Activated CD4-positive, alpha-beta T cell treated with anti-CD3 and anti-CD28 coated beads, Interleukin-2, amount 10 ng/mL, durations not matched to agents 7 days and 5 days (primary cell): ENCODE measurements at regions not wholly inside any gene's neighbourhood (a gene's known extent, or its start where the extent isn't known, plus 50 kb on each side); places are given as distances from the start of the nearest gene placed in this dataset.
"Not testable (repeated sequence)": the region's sequence is repeated elsewhere in the genome, so short reads cannot be mapped to it uniquely, and the experiment has no call there.

Experiments used
- CTCF ChIA-PET: fragments of 350-600 bp; sonication (Branson Sonifier 250); formaldehyde crosslinking; loops from one replicate; lab custom pipeline; 2021; ENCODE audit warnings: antibody characterized with exemption; lab: Charles Lee
- POLR2A ChIA-PET: fragments of 350-600 bp; sonication (Branson Sonifier 250); formaldehyde crosslinking; loops from one replicate; lab custom pipeline; 2021; ENCODE audit warnings: antibody characterized with exemption; lab: Charles Lee
- DNase-seq: peaks from one replicate; pipeline ENCODE4 v3.0.0-alpha.2; 2020
- H3K27ac Mint-ChIP-seq: one replicate; pipeline ENCODE4 v1.8.0; 2021; ENCODE audit warnings: mild to moderate bottlenecking, moderate library complexity, mixed read lengths
- H3K27me3 Mint-ChIP-seq: one replicate; pipeline ENCODE4 v1.8.0; 2021; ENCODE audit warnings: mixed read lengths
- H3K36me3 Mint-ChIP-seq: one replicate; pipeline ENCODE4 v1.8.0; 2021; ENCODE audit warnings: low read depth, mixed read lengths
- H3K4me1 Mint-ChIP-seq: one replicate; pipeline ENCODE4 v1.8.0; 2021; ENCODE audit warnings: mixed read lengths
- H3K4me3 Mint-ChIP-seq: one replicate; pipeline ENCODE4 v1.8.0; 2021; ENCODE audit warnings: mild to moderate bottlenecking, moderate library complexity, mixed read lengths
- H3K9me3 Mint-ChIP-seq: one replicate; pipeline ENCODE4 v1.8.0; 2021; ENCODE audit warnings: mixed read lengths

- H3K4me1 Mint-ChIP-seq, POLR2A ChIA-PET, H3K36me3 Mint-ChIP-seq: not testable (repeated sequence)
Observed at GRCh38 chr12:59053266-59053899, 133.1 kb upstream of the LRIG3 start.

GRCh38 chr12:59046763-59047534 lies 126.6 kb upstream of the LRIG3 start:
- no peak overlapping the region for H3K4me3 Mint-ChIP-seq
- no peaks in the 10 kb centered on the region for H3K4me1 Mint-ChIP-seq
- ChIA-PET POLR2A (no interaction called here), CTCF (no interaction called here)
- H3K27ac Mint-ChIP-seq: no peak overlapping the region
- no peaks in the 10 kb centered on the region for H3K27me3 Mint-ChIP-seq
- no peaks in the 10 kb centered on the region for H3K9me3 Mint-ChIP-seq
- no peak for DNase-seq
- H3K36me3 Mint-ChIP-seq: no peaks in the 10 kb centered on the region

More at GRCh38 chr12:59053266-59053899, 133.1 kb upstream of the LRIG3 start:
- not testable (repeated sequence) for H3K27ac Mint-ChIP-seq, H3K4me3 Mint-ChIP-seq, H3K9me3 Mint-ChIP-seq, DNase-seq, H3K27me3 Mint-ChIP-seq
- CTCF ChIA-PET: interaction anchor here (0.6 kb wide), 1 partner anchor 8 kb away, joined by 3 read pairs; no protein-coding TSS in a partner anchor

- POLR2A ChIA-PET: no interaction called here
- Mint-ChIP-seq H3K9me3 (no peaks in the 10 kb centered on the region), H3K27me3 (no peaks in the 10 kb centered on the region), H3K4me3 (no peak overlapping the region), H3K36me3 (no peaks in the 10 kb centered on the region), H3K27ac (no peak overlapping the region), H3K4me1 (no peaks in the 10 kb centered on the region)
- CTCF ChIA-PET: no interaction called here
- DNase-seq: no peak
Observed at GRCh38 chr12:59044791-59045190, 124.5 kb upstream of the LRIG3 start.

- no peaks in the 10 kb centered on the region for H3K4me1 Mint-ChIP-seq
- no peaks in the 10 kb centered on the region for H3K9me3 Mint-ChIP-seq
- no peaks in the 10 kb centered on the region for H3K36me3 Mint-ChIP-seq
- H3K27ac Mint-ChIP-seq: no peak overlapping the region
- H3K27me3 Mint-ChIP-seq: no peaks in the 10 kb centered on the region
- H3K4me3 Mint-ChIP-seq: no peak overlapping the region
- ChIA-PET POLR2A (no interaction called here), CTCF (no interaction called here)
- DNase-seq: no peak
Observed at GRCh38 chr12:59041241-59042121, 121.2 kb upstream of the LRIG3 start.

GRCh38 chr12:59040656-59041055 lies 120.4 kb upstream of the LRIG3 start:
- POLR2A ChIA-PET: no interaction called here
- CTCF ChIA-PET: no interaction called here
- no peak for DNase-seq
- H3K9me3 Mint-ChIP-seq: no peaks in the 10 kb centered on the region
- no peak overlapping the region for H3K4me3 Mint-ChIP-seq
- no peaks in the 10 kb centered on the region for H3K36me3 Mint-ChIP-seq
- no peak overlapping the region for H3K27ac Mint-ChIP-seq
- H3K4me1 Mint-ChIP-seq: no peaks in the 10 kb centered on the region
- H3K27me3 Mint-ChIP-seq: no peaks in the 10 kb centered on the region

GRCh38 chr12:59040043-59040442 lies 119.7 kb upstream of the LRIG3 start:
- DNase-seq: no peak
- POLR2A ChIA-PET: no interaction called here

GRCh38 chr12:59039005-59039404 lies 118.7 kb upstream of the LRIG3 start:
- ChIA-PET CTCF (no interaction called here), POLR2A (no interaction called here)
- Mint-ChIP-seq H3K36me3 (no peaks in the 10 kb centered on the region), H3K4me1 (no peaks in the 10 kb centered on the region), H3K9me3 (no peaks in the 10 kb centered on the region), H3K4me3 (no peak overlapping the region), H3K27ac (no peak overlapping the region), H3K27me3 (no peaks in the 10 kb centered on the region)
- DNase-seq: no peak

More at GRCh38 chr12:59040043-59040442, 119.7 kb upstream of the LRIG3 start:
- no peak overlapping the region for H3K4me3 Mint-ChIP-seq
- no peaks in the 10 kb centered on the region for H3K9me3 Mint-ChIP-seq
- no peaks in the 10 kb centered on the region for H3K27me3 Mint-ChIP-seq
- CTCF ChIA-PET: no interaction called here
- no peak overlapping the region for H3K27ac Mint-ChIP-seq
- no peaks in the 10 kb centered on the region for H3K4me1 Mint-ChIP-seq
- no peaks in the 10 kb centered on the region for H3K36me3 Mint-ChIP-seq

GRCh38 chr12:59036973-59037762 lies 116.9 kb upstream of the LRIG3 start:
- H3K36me3 Mint-ChIP-seq: no peaks in the 10 kb centered on the region
- DNase-seq: no peak
- no peaks in the 10 kb centered on the region for H3K4me1 Mint-ChIP-seq
- H3K27me3 Mint-ChIP-seq: no peaks in the 10 kb centered on the region
- ChIA-PET CTCF (no interaction called here), POLR2A (no interaction called here)
- H3K27ac Mint-ChIP-seq: no peak overlapping the region
- H3K9me3 Mint-ChIP-seq: no peaks in the 10 kb centered on the region
- H3K4me3 Mint-ChIP-seq: no peak overlapping the region

GRCh38 chr12:59036347-59036746 lies 116.0 kb upstream of the LRIG3 start:
- POLR2A ChIA-PET: no interaction called here
- no peak overlapping the region for H3K4me3 Mint-ChIP-seq
- no peak overlapping the region for H3K27ac Mint-ChIP-seq
- no peak for DNase-seq
- H3K27me3 Mint-ChIP-seq: no peaks in the 10 kb centered on the region
- CTCF ChIA-PET: no interaction called here
- no peaks in the 10 kb centered on the region for H3K4me1 Mint-ChIP-seq
- no peaks in the 10 kb centered on the region for H3K9me3 Mint-ChIP-seq
- no peaks in the 10 kb centered on the region for H3K36me3 Mint-ChIP-seq

GRCh38 chr12:59031313-59031712 lies 111.0 kb upstream of the LRIG3 start:
- H3K4me3 Mint-ChIP-seq: no peak overlapping the region
- no peaks in the 10 kb centered on the region for H3K9me3 Mint-ChIP-seq
- H3K27me3 Mint-ChIP-seq: no peaks in the 10 kb centered on the region
- ChIA-PET CTCF (interaction anchor here (0.5 kb wide), 1 partner anchor 12 kb away, joined by 3 read pairs; no protein-coding TSS in a partner anchor), POLR2A (no interaction called here)
- H3K36me3 Mint-ChIP-seq: no peaks in the 10 kb centered on the region
- no peak overlapping the region for H3K27ac Mint-ChIP-seq
- no peak for DNase-seq
- H3K4me1 Mint-ChIP-seq: no peaks in the 10 kb centered on the region

GRCh38 chr12:59030415-59030814 lies 110.1 kb upstream of the LRIG3 start:
- Mint-ChIP-seq H3K4me3 (no peak overlapping the region), H3K4me1 (no peaks in the 10 kb centered on the region), H3K27ac (no peak overlapping the region), H3K36me3 (no peaks in the 10 kb centered on the region), H3K27me3 (no peaks in the 10 kb centered on the region), H3K9me3 (no peaks in the 10 kb centered on the region)
- POLR2A ChIA-PET: no interaction called here
- no peak for DNase-seq
- CTCF ChIA-PET: interaction anchor here (0.9 kb wide), 1 partner anchor 11 kb away, joined by 3 read pairs; no protein-coding TSS in a partner anchor

- Mint-ChIP-seq H3K9me3 (no peaks in the 10 kb centered on the region), H3K27ac (no peak overlapping the region), H3K36me3 (no peaks in the 10 kb centered on the region), H3K27me3 (no peaks in the 10 kb centered on the region), H3K4me3 (no peak overlapping the region), H3K4me1 (no peaks in the 10 kb centered on the region)
- POLR2A ChIA-PET: no interaction called here
- CTCF ChIA-PET: no interaction called here
- DNase-seq: no peak
Observed at GRCh38 chr12:59027199-59027598, 106.9 kb upstream of the LRIG3 start.
